Liver (tissue), 2 donors: ENCODE measurements at regions not wholly inside any gene's neighbourhood (a gene's known extent, or its start where the extent isn't known, plus 50 kb on each side); places are given as distances from the start of the nearest gene placed in this dataset.

Source experiments
- RAD21 ChIP-seq, 2 donors: IDR thresholded peaks; 2 replicates each; pipeline ENCODE4 v1.6.1; 2016; ENCODE audit warnings: antibody characterized with exemption in 2 of 2, mild to moderate bottlenecking in 2 of 2
- SP1 ChIP-seq: IDR thresholded peaks from 2 replicates; pipeline ENCODE4 v1.6.1; 2018; ENCODE audit warnings: antibody characterized with exemption, mild to moderate bottlenecking
- donor health status: healthy.

DNA sequence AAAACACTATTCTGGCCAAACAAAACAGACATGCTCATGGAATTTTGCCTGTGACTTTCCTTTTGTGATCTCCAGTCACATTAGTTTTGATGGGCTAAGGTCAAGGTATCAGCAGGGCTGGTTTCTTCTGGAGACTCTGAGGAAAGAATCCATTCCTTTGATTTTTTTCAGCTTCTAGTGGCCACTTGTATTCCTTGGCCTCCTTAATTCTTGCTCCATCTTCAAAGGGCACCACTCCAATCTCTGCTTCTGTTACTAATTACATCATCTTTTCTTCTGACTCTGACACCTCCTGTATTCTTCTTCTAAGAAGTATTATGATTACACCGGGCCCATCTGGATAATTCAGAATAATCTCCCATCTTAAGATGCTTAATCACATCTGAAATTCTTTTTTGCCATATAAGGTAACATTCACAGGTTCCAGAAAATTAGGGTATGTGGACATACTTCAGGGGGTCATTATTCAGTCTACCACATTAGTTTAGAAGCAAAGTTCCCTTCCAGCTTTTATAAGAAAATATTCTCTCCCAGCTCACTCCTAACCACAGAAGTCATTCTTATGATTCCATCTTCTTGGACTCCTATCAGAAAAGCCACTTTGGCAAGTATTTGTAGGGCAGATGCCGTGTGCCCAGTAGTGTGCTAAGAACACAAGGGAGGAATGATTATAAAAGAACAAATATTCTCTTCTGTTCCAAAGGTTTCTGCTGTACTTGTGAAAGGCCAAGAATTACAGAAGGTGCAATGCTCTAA, 56.4 kb upstream of the FSHB start:
- TF ChIP-seq RAD21 (IDR thresholded peaks at IDR 0.05) (no peak), SP1 (no peak)
